Left lung (tissue), 4 donors: ENCODE measurements at regions not wholly inside any gene's neighbourhood (a gene's known extent, or its start where the extent isn't known, plus 50 kb on each side); places are given as distances from the start of the nearest gene placed in this dataset.
A peak's percentile ranks its signal among the peaks of the same experiment; 100 is the strongest.

Source experiments
- ATAC-seq: fragments of 200-7000 bp; cut with Tn5 transposase; one replicate; pipeline ENCODE4 v1.9.1; 2020; ENCODE audit warnings: moderate library complexity
- DNase-seq, 4 donors: peaks; one replicate each; pipeline ENCODE4 v3.0.0-alpha.2; 2013 to 2020
- H3K27ac ChIP-seq, 2 donors: fragments of 200-600 bp; sonication (generic) in 1 of 2; one replicate each; pipeline versions ENCODE4 v1.5.0 to v1.8.0; 2020 to 2021
- H3K27me3 ChIP-seq, 2 donors: fragments of 200-600 bp; sonication (generic) in 1 of 2; one replicate each; pipeline versions ENCODE4 v1.5.0 to v1.8.0; 2020 to 2021
- H3K36me3 ChIP-seq, 2 donors: fragments of 200-600 bp; sonication (generic) in 1 of 2; one replicate each; pipeline versions ENCODE4 v1.5.0 to v1.8.0; 2020 to 2021
- H3K4me1 ChIP-seq, 2 donors: fragments of 200-600 bp; one replicate each; pipeline ENCODE4 v1.8.0; 2021
- H3K4me3 ChIP-seq, 2 donors: fragments of 200-600 bp; sonication (generic) in 1 of 2; one replicate each; pipeline versions ENCODE4 v1.5.0 to v1.8.0; 2020 to 2021; ENCODE audit warnings: mild to moderate bottlenecking in 1 of 2
- H3K9me3 ChIP-seq, 2 donors: fragments of 200-600 bp; sonication (generic) in 1 of 2; one replicate each; pipeline versions ENCODE4 v1.5.0 to v1.8.0; 2020 to 2021
- intact Hi-C, 2 donors: fragments of 100-400 bp; cut with DNase I; formaldehyde crosslinking; loops; one replicate each; pipeline versions ENCODE4 v1.11.2 to v1.14.2; 2022
- TF ChIP-seq, protein P1 (sequence below), 2 donors: fragments of 200-600 bp; sonication (generic) in 1 of 2; IDR thresholded peaks; one replicate each; pipeline versions ENCODE4 v1.5.0 to v1.8.0; 2021; ENCODE audit warnings: antibody characterized with exemption in 2 of 2
- donor health status: DM: no; HTN: yes; CAD: no.
- donor health status: DM: no; HTN: no; CAD: no.

DNA sequence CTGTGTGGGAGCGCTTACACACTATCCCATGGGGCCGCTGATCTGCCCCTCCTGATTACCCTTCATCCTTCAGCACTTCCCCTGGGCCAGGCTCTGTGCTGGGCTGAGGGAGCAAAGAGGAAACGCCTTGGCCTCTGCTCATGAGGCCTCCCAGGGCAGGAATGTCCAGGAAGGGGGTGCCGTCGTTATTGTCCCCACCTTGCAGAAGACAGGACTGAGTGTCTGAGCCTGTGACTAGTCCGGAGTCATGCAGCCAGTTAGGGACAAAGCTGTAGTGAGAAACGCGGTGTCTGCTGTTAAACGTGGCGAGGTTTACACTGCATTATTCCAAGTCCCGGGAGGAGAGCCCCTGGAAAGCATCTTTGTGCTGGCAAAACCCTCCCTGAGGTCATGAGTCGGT is 160.0 kb downstream of the TRIM29 start:
- Histone ChIP-seq H3K27me3 (peaks cover 0 to 71% of the 10 kb centered on the region in 2 donors), H3K36me3 (no peaks in the 10 kb centered on the region), H3K4me1 (no peaks in the 10 kb centered on the region), H3K27ac (no peak overlapping the region), H3K9me3 (no peaks in the 10 kb centered on the region), H3K4me3 (no peak overlapping the region)
- TF ChIP-seq, protein P1, sequence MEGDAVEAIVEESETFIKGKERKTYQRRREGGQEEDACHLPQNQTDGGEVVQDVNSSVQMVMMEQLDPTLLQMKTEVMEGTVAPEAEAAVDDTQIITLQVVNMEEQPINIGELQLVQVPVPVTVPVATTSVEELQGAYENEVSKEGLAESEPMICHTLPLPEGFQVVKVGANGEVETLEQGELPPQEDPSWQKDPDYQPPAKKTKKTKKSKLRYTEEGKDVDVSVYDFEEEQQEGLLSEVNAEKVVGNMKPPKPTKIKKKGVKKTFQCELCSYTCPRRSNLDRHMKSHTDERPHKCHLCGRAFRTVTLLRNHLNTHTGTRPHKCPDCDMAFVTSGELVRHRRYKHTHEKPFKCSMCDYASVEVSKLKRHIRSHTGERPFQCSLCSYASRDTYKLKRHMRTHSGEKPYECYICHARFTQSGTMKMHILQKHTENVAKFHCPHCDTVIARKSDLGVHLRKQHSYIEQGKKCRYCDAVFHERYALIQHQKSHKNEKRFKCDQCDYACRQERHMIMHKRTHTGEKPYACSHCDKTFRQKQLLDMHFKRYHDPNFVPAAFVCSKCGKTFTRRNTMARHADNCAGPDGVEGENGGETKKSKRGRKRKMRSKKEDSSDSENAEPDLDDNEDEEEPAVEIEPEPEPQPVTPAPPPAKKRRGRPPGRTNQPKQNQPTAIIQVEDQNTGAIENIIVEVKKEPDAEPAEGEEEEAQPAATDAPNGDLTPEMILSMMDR (IDR thresholded peaks at IDR 0.05): no peak
- intact Hi-C loops: no loop called here
- DNase-seq (peak in 1 of 4 donors; percentile 45), ATAC-seq (no peak)

DNA sequence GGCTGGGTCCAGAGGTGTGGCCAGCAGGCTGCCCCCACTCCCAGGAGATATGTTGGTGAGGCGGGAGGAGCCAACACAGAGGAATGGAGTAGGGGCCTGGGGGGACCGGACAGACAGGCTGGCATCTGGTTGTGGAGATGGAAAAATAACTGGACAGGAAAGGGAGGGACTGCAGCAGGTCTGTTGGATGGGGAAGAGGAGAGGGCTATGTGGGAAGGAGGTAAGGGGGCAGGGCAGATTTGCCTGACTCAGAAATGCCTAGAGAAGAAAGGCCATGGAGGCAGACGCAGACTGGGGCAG is 160.4 kb downstream of the TRIM29 start:
- no peaks in the 10 kb centered on the region for H3K36me3 ChIP-seq
- TF ChIP-seq, protein P1 (IDR thresholded peaks at IDR 0.05): no peak
- H3K27me3 ChIP-seq: peaks cover 0 to 69% of the 10 kb centered on the region in 2 donors
- no peak overlapping the region for H3K27ac ChIP-seq
- H3K4me1 ChIP-seq: no peaks in the 10 kb centered on the region
- intact Hi-C loops: no loop called here
- no peak overlapping the region for H3K4me3 ChIP-seq
- DNase-seq (peak in 1 of 4 donors; percentile 47), ATAC-seq (no peak)
- H3K9me3 ChIP-seq: no peaks in the 10 kb centered on the region

DNA sequence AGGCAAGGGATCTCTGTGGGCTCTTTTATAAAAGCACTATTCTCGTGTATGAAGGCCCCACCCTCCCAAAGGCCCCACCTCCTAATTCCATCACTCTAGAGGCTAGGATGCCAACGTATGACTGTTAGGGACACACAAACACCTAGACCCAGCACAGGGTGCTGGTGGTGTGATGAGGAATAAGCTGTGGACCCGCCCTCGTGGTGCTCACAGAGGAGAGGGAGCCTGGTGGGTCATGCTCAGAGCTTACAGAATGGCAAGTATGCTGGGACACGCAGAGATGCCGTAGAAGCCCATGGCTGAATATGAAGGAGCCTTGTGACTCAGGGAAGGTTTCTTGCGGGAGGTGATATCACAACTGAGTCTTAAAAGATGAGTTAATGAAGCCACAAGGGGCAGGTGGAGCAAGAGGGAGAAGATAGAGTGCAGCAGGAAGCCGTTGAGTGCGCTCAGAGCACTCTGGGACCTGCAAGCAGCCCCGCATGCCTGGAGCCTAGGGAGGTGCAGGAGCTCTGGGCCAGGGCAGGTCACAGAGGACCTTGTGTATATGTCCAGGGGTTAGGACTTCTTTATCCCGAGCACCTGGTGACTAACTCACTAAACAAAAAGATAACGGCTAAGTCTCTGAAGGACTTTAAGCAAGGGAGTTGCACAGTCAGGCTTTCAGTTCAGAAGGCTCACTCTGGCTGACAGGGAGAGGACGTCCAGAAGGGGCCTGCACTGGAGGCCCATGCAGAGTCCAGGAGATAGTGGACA is 160.9 kb downstream of the TRIM29 start:
- H3K9me3 ChIP-seq: no peaks in the 10 kb centered on the region
- intact Hi-C loops: no loop called here
- DNase-seq (peak in 1 of 4 donors; percentile 51), ATAC-seq (no peak)
- no peaks in the 10 kb centered on the region for H3K36me3 ChIP-seq
- TF ChIP-seq, protein P1 (IDR thresholded peaks at IDR 0.05): no peak
- no peak overlapping the region for H3K27ac ChIP-seq
- H3K4me1 ChIP-seq: no peaks in the 10 kb centered on the region
- H3K27me3 ChIP-seq: peaks cover 0 to 69% of the 10 kb centered on the region in 2 donors
- H3K4me3 ChIP-seq: no peak overlapping the region

DNA sequence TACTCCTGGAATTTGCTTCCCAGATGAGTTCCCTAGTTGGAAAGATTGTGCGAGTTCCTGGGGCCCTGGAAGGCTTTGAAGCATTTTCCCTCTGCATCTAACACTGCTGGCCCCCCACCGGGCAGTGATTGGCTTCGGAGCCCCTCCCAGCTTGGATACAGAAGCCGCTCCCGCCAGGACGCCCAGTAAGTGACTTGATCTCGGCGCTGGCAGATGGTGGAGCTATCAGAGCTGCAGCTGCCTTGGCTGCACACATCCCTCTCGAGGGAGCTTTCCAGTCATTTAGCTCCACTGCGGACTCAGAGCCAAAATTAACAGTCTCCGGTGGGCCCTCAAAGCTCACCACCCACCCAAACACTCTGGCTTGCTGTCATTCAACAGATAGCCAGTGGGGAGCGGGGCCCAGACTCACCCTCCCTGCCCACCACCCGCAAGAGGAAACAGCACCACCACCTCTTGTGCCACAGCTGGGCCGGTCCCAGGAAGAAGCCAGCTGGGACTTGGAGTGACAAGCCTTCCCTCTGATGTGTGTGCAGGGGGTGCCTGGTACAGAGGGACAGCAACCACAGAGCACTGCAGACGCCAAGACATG is 162.3 kb downstream of the TRIM29 start:
- intact Hi-C loops: no loop called here
- peaks cover 0 to 58% of the 10 kb centered on the region in 2 donors for H3K27me3 ChIP-seq
- DNase-seq (peak in 3 of 4 donors; percentile 20 to 67 (median 32)), ATAC-seq (no peak)
- H3K9me3 ChIP-seq: no peaks in the 10 kb centered on the region
- no peak overlapping the region for H3K27ac ChIP-seq
- H3K4me1 ChIP-seq: no peaks in the 10 kb centered on the region
- H3K4me3 ChIP-seq: no peak overlapping the region
- no peaks in the 10 kb centered on the region for H3K36me3 ChIP-seq
- TF ChIP-seq, protein P1 (IDR thresholded peaks at IDR 0.05): no peak

DNA sequence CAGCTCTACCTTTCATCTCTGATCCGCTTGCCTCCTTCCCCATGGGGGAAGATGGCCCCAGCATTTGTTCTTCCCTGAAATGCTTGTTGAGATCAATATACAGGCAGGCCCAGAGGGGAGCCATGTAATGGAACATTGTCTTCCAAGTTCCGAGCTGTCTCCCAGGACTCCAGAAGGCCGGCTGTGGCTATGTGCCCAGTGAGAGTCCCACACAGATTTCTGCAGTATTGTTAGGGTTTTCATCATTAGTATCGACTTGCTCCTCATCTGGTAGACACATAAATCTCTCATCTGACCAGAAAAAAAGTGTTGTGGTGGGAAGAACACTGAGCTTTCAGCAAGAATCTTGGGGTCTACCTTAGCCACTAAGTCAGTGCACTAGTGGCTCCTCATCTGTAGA is 163.4 kb downstream of the TRIM29 start:
- H3K9me3 ChIP-seq: no peaks in the 10 kb centered on the region
- H3K36me3 ChIP-seq: no peaks in the 10 kb centered on the region
- no peaks in the 10 kb centered on the region for H3K4me1 ChIP-seq
- no peak overlapping the region for H3K27ac ChIP-seq
- no peak for ATAC-seq
- no peak for DNase-seq
- H3K27me3 ChIP-seq: peaks cover 0 to 52% of the 10 kb centered on the region in 2 donors
- TF ChIP-seq, protein P1 (IDR thresholded peaks at IDR 0.05): no peak
- intact Hi-C loops: no loop called here
- no peak overlapping the region for H3K4me3 ChIP-seq
